HepG2 (cell line): ENCODE measurements at regions not wholly inside any gene's neighbourhood (a gene's known extent, or its start where the extent isn't known, plus 50 kb on each side); places are given as distances from the start of the nearest gene placed in this dataset.

Experiments used
- ATAC-seq: fragments of 200-7000 bp; cut with Tn5 transposase; 3 replicates; pipeline ENCODE4 v1.9.1; 2020; ENCODE audit warnings: mild to moderate bottlenecking, moderate library complexity
- BruUV-seq: library from RNA; stranded (reverse); fragments of 400-500 nt; replicated peaks from 2 replicates; lab custom pipeline; 2021; lab: Mats Ljungman, UMichigan
- CTCF ChIA-PET: fragments of 300-600 bp; formaldehyde crosslinking; extraction: SDS; loops from one replicate; lab custom pipeline; 2021; ENCODE audit warnings: low total read pairs, inconsistent platforms, low intra/inter-chr PET ratio; lab: Yijun Ruan, JAX
- POLR2A ChIA-PET: fragments of 350-600 bp; sonication (Branson Sonifier 250); formaldehyde crosslinking; loops from one replicate; lab custom pipeline; 2020; ENCODE audit warnings: antibody characterized with exemption, inconsistent platforms; lab: Yijun Ruan, JAX
- DNase-seq: peaks from one replicate; pipeline ENCODE4 v3.0.0-alpha.2; 2015; ENCODE audit warnings: low spot score
- FAIRE-seq: peaks from 3 replicates; lab custom pipeline; 2011; peaks lifted over from hg19 to GRCh38; lab: Jason Lieb, UNC
- H2AFZ ChIP-seq: one replicate; pipeline ENCODE4 v1.6.1; 2011; ENCODE audit warnings: low read length, inconsistent platforms
- H3K27ac ChIP-seq: fragments of 300-600 bp; 3 replicates; pipeline ENCODE4 v1.8.0; 2011; ENCODE audit warnings: mixed run types, mild to moderate bottlenecking, mixed read lengths, low read length, inconsistent platforms; ENCODE audit not compliant: insufficient read depth; ENCODE audit errors: extremely low read length
- H3K27me3 ChIP-seq, 2 experiments: fragments of 200-600 bp in 1 of 2; 2 replicates in 1 of 2; 3 replicates in 1 of 2; pipeline versions ENCODE4 v1.6.0 to v1.8.0; 2011; ENCODE audit warnings: low read length in 2 of 2, mild to moderate bottlenecking in 2 of 2, moderate library complexity in 2 of 2, inconsistent platforms in 1 of 2; ENCODE audit not compliant: insufficient read depth in 2 of 2, control insufficient read depth in 1 of 2
- H3K36me3 ChIP-seq, 2 experiments: fragments of 200-600 bp in 1 of 2; replicated peaks in 1 of 2; 2 replicates in 1 of 2; 3 replicates in 1 of 2; pipeline versions ENCODE4 v1.5.1 to v1.8.0; 2011; ENCODE audit warnings: low read length in 2 of 2, inconsistent platforms in 1 of 2; ENCODE audit not compliant: insufficient read depth in 2 of 2, control insufficient read depth in 1 of 2
- H3K4me1 ChIP-seq: 2 replicates; pipeline ENCODE4 v1.5.1; 2012; ENCODE audit warnings: low read length, inconsistent platforms; ENCODE audit not compliant: insufficient read depth
- H3K4me2 ChIP-seq: 2 replicates; pipeline ENCODE4 v1.6.0; 2011; ENCODE audit warnings: low read depth, low read length, inconsistent platforms
- H3K4me3 ChIP-seq, 3 experiments: fragments of 200-600 bp in 1 of 3; sonication (generic), shearing (Covaris generic) in 1 of 3; replicated peaks in 1 of 3; 2 replicates each; pipeline ENCODE4 v1.5.1; 2011 to 2016; ENCODE audit warnings: low read length in 3 of 3, inconsistent platforms in 2 of 3, low read depth in 2 of 3, mild to moderate bottlenecking in 2 of 3, control low read depth in 1 of 3, mixed read lengths in 1 of 3; ENCODE audit not compliant: insufficient read depth in 1 of 3
- H3K79me2 ChIP-seq: one replicate; pipeline ENCODE4 v1.6.1; 2011; ENCODE audit warnings: low read length, inconsistent platforms; ENCODE audit not compliant: insufficient read depth
- H3K9ac ChIP-seq: 2 replicates; pipeline ENCODE4 v1.6.0; 2011; ENCODE audit warnings: mild to moderate bottlenecking, low read depth, low read length, inconsistent platforms; ENCODE audit not compliant: insufficient read depth
- H3K9me3 ChIP-seq: 2 replicates; pipeline ENCODE4 v1.5.1; 2012; ENCODE audit warnings: mild to moderate bottlenecking, low read length
- H4K20me1 ChIP-seq: 2 replicates; pipeline ENCODE4 v1.6.0; 2011; ENCODE audit warnings: inconsistent platforms, mild to moderate bottlenecking, low read length, moderate library complexity; ENCODE audit not compliant: insufficient read depth
- ARHGAP35 ChIP-seq: sonication (generic); formaldehyde crosslinking; IDR thresholded peaks from 2 replicates; pipeline ENCODE4 v1.9.0; 2022; ENCODE audit warnings: mild to moderate bottlenecking, inconsistent platforms, moderate library complexity, missing genetic modification reagents, borderline replicate concordance
- ARNT2 ChIP-seq: sonication (generic); formaldehyde crosslinking; IDR thresholded peaks from 2 replicates; pipeline ENCODE4 v1.8.0; 2022; ENCODE audit warnings: mild to moderate bottlenecking, low read depth, missing genetic modification reagents, moderate library complexity
- HDAC1 ChIP-seq: sonication (generic); formaldehyde crosslinking; IDR thresholded peaks from 2 replicates; pipeline ENCODE4 v1.5.1; 2020; ENCODE audit warnings: mild to moderate bottlenecking, missing genetic modification reagents
- HMG20A ChIP-seq: IDR thresholded peaks from 2 replicates; pipeline ENCODE4 v1.6.1; 2016; ENCODE audit warnings: borderline replicate concordance
- MEIS1 ChIP-seq: sonication (generic); formaldehyde crosslinking; IDR thresholded peaks from 2 replicates; pipeline ENCODE4 v1.9.0; 2021; ENCODE audit warnings: mild to moderate bottlenecking, missing genetic modification reagents, moderate library complexity, borderline replicate concordance
- POLR2A ChIP-seq, 2 experiments: IDR thresholded peaks; 2 replicates each; pipeline ENCODE4 v1.6.1; 2011; ENCODE audit warnings: low read depth in 2 of 2, low read length in 2 of 2, mild to moderate bottlenecking in 1 of 2, moderate library complexity in 1 of 2; ENCODE audit not compliant: insufficient read depth in 1 of 2
- RXRB ChIP-seq: IDR thresholded peaks from 2 replicates; pipeline ENCODE4 v1.6.1; 2016; ENCODE audit warnings: borderline replicate concordance, missing genetic modification reagents, missing compliant biosample characterization
- SALL1 ChIP-seq: sonication (generic); formaldehyde crosslinking; IDR thresholded peaks from 2 replicates; pipeline ENCODE4 v1.8.0; 2022; ENCODE audit warnings: mild to moderate bottlenecking, missing genetic modification reagents
- ZNF773 ChIP-seq: sonication (generic); formaldehyde crosslinking; IDR thresholded peaks from 2 replicates; pipeline ENCODE4 v1.4.0; 2020; ENCODE audit warnings: missing genetic modification reagents, borderline replicate concordance
- WGBS: methylation state at CpG from one replicate; pipeline ENCODE4 v1.1.6; 2017; ENCODE audit warnings: low lambda C conversion rate; 5-methylcytosine and 5-hydroxymethylcytosine counted together
- in situ Hi-C: cut with HindIII; loops from 2 replicates; pipeline ENCODE4 v1.10.0; 2017; ENCODE audit warnings: low pct_unique_long_range_greater_than_20kb; ENCODE audit not compliant: extremely low pct_ligation_motif_present
- intact Hi-C: fragments of 100-400 bp; cut with micrococcal nuclease; formaldehyde crosslinking; loops from one replicate; pipeline ENCODE4 v1.10.0; 2022; ENCODE audit not compliant: unreplicated experiment
- TF ChIP-seq, protein P1 (sequence below), 2 experiments: sonication (generic) in 1 of 2; formaldehyde crosslinking in 1 of 2; IDR thresholded peaks; 2 replicates each; pipeline versions ENCODE4 v1.5.1 to v1.6.1; 2011 to 2020; ENCODE audit warnings: borderline replicate concordance in 1 of 2, low read depth in 1 of 2, low read length in 1 of 2, mild to moderate bottlenecking in 1 of 2, missing genetic modification reagents in 1 of 2, moderate library complexity in 1 of 2
- TF ChIP-seq, protein P2 (sequence below): sonication (generic); formaldehyde crosslinking; IDR thresholded peaks from 2 replicates; pipeline ENCODE4 v1.4.0; 2020; ENCODE audit warnings: missing genetic modification reagents, borderline replicate concordance
- TF ChIP-seq, protein P3 (sequence below): IDR thresholded peaks from 2 replicates; pipeline ENCODE4 v1.4.0; 2020; ENCODE audit warnings: mild to moderate bottlenecking, missing genetic modification reagents

DNA sequence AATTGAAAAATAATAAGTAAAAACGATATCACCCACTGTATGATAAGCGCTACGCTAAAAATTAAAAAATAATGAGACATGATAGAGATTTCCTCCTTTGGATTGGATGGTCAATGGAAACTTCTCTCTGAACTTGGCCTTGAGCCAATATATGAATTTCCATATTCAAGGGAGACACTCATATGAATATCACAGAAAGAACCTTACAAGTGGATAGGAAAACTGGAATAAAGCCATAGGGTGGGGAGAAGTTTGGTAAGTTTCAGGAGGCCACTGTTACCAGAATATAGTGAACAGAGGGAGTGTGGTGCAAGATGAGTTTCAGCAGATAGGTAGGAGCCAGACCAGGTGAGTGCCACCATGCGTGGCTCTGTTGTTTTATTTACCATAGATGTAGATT, 147.2 kb downstream of the SEM1 start:
- DNase-seq = no peak
- no peak for ATAC-seq
- no peaks in the 10 kb centered on the region for H3K9me3 ChIP-seq
- no peaks in the 10 kb centered on the region for H3K27me3 ChIP-seq
- H3K4me1 ChIP-seq = no peaks in the 10 kb centered on the region
- no peak overlapping the region for H3K4me2 ChIP-seq
- in situ Hi-C loops (no loop called here), intact Hi-C loops (no loop called here)
- H3K36me3 ChIP-seq = no peaks in the 10 kb centered on the region
- H4K20me1 ChIP-seq = no peaks in the 10 kb centered on the region
- 54% methylated on average over 4 of the region's 4 CpGs for WGBS
- CTCF ChIA-PET = no interaction called here
- no peak overlapping the region for H3K4me3 ChIP-seq
- H3K27ac ChIP-seq = no peak overlapping the region
- H3K9ac ChIP-seq = no peak overlapping the region
- no peaks in the 10 kb centered on the region for H3K79me2 ChIP-seq
- no peak for TF ChIP-seq HDAC1 (CRISPR knock-in tag)
- TF ChIP-seq ZNF773 (CRISPR knock-in tag) = no peak
- TF ChIP-seq HMG20A = no peak
- TF ChIP-seq, protein P1, sequence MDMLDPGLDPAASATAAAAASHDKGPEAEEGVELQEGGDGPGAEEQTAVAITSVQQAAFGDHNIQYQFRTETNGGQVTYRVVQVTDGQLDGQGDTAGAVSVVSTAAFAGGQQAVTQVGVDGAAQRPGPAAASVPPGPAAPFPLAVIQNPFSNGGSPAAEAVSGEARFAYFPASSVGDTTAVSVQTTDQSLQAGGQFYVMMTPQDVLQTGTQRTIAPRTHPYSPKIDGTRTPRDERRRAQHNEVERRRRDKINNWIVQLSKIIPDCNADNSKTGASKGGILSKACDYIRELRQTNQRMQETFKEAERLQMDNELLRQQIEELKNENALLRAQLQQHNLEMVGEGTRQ (IDR thresholded peaks at IDR 0.05; ENCODE audit: low read depth, low read length) = no peak
- TF ChIP-seq, protein P1 (CRISPR knock-in tag; IDR thresholded peaks at IDR 0.05; ENCODE audit: borderline replicate concordance) = no peak
- TF ChIP-seq RXRB = no peak
- TF ChIP-seq POLR2A (IDR thresholded peaks at IDR 0.05; ENCODE audit: insufficient read depth in 1 of 2, low read depth in 2 of 2, low read length in 2 of 2) = no peak
- TF ChIP-seq, all 625 proteins: peak for 0
- no peak overlapping the region for H2AFZ ChIP-seq
- BruUV-seq = no TSS peak
- no peak for FAIRE-seq
- POLR2A ChIA-PET = no interaction called here

DNA sequence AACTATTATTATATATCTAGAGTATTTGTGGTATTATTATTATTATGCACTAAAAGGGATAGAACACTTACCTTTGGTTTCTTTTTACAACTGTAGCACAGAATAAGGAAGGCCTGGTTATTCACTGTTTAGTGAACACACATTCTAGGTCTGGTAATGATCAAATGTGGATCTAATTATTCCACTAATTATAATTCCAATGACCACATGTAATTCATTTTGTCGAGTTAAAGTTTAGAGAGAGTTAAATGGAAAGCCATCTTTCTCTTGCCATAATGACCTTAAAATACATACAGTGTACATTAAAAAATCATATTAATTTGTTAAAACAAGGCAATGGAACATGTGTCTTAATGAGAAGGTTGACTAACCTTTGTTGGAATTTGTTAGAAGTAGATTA, 147.8 kb downstream of the SEM1 start:
- FAIRE-seq = no peak
- ATAC-seq = no peak
- no peaks in the 10 kb centered on the region for H3K4me1 ChIP-seq
- POLR2A ChIA-PET = no interaction called here
- 42% methylated on average over 1 of the region's 1 CpG for WGBS
- H3K9me3 ChIP-seq = no peaks in the 10 kb centered on the region
- H3K79me2 ChIP-seq = no peaks in the 10 kb centered on the region
- no peaks in the 10 kb centered on the region for H4K20me1 ChIP-seq
- no peak for DNase-seq
- no peak overlapping the region for H3K4me3 ChIP-seq
- no TSS peak for BruUV-seq
- intact Hi-C loops (no loop called here), in situ Hi-C loops (no loop called here)
- CTCF ChIA-PET = no interaction called here
- H3K9ac ChIP-seq = no peak overlapping the region
- no peaks in the 10 kb centered on the region for H3K36me3 ChIP-seq
- H3K27ac ChIP-seq = no peak overlapping the region
- H2AFZ ChIP-seq = no peak overlapping the region
- H3K27me3 ChIP-seq = no peaks in the 10 kb centered on the region
- no peak overlapping the region for H3K4me2 ChIP-seq
- TF ChIP-seq SALL1 (CRISPR knock-in tag) (no peak), MEIS1 (CRISPR knock-in tag) (no peak), ARHGAP35 (CRISPR knock-in tag) (no peak), ARNT2 (CRISPR knock-in tag) (no peak)
- TF ChIP-seq, protein P2, sequence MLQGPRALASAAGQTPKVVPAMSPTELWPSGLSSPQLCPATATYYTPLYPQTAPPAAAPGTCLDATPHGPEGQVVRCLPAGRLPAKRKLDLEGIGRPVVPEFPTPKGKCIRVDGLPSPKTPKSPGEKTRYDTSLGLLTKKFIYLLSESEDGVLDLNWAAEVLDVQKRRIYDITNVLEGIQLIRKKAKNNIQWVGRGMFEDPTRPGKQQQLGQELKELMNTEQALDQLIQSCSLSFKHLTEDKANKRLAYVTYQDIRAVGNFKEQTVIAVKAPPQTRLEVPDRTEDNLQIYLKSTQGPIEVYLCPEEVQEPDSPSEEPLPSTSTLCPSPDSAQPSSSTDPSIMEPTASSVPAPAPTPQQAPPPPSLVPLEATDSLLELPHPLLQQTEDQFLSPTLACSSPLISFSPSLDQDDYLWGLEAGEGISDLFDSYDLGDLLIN = no peak
- TF ChIP-seq, protein P3, sequence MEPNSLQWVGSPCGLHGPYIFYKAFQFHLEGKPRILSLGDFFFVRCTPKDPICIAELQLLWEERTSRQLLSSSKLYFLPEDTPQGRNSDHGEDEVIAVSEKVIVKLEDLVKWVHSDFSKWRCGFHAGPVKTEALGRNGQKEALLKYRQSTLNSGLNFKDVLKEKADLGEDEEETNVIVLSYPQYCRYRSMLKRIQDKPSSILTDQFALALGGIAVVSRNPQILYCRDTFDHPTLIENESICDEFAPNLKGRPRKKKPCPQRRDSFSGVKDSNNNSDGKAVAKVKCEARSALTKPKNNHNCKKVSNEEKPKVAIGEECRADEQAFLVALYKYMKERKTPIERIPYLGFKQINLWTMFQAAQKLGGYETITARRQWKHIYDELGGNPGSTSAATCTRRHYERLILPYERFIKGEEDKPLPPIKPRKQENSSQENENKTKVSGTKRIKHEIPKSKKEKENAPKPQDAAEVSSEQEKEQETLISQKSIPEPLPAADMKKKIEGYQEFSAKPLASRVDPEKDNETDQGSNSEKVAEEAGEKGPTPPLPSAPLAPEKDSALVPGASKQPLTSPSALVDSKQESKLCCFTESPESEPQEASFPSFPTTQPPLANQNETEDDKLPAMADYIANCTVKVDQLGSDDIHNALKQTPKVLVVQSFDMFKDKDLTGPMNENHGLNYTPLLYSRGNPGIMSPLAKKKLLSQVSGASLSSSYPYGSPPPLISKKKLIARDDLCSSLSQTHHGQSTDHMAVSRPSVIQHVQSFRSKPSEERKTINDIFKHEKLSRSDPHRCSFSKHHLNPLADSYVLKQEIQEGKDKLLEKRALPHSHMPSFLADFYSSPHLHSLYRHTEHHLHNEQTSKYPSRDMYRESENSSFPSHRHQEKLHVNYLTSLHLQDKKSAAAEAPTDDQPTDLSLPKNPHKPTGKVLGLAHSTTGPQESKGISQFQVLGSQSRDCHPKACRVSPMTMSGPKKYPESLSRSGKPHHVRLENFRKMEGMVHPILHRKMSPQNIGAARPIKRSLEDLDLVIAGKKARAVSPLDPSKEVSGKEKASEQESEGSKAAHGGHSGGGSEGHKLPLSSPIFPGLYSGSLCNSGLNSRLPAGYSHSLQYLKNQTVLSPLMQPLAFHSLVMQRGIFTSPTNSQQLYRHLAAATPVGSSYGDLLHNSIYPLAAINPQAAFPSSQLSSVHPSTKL (CRISPR knock-in tag) = no peak
